ENCODE measurements at regions not wholly inside any gene's neighbourhood (a gene's known extent, or its start where the extent isn't known, plus 50 kb on each side); places are given as distances from the start of the nearest gene placed in this dataset.

- TF ChIP-seq CTCF (IDR thresholded peaks at IDR 0.05) (no peak), EZH2phosphoT487 (IDR thresholded peaks at IDR 0.05) (no peak)
These were observed 287.0 kb upstream of the RASGEF1B start for GRCh38 chr4:81758574-81759264.

Data from neural progenitor cell (in vitro differentiated cells).